Left ventricle myocardium superior (tissue), 1 donor: ENCODE measurements at regions not wholly inside any gene's neighbourhood (a gene's known extent, or its start where the extent isn't known, plus 50 kb on each side); places are given as distances from the start of the nearest gene placed in this dataset.

Experiments used
- ATAC-seq: fragments of 200-7000 bp; cut with Tn5 transposase; one replicate; pipeline ENCODE4 v1.9.1; 2020; ENCODE audit warnings: mild to moderate bottlenecking, moderate library complexity
- DNase-seq: peaks from one replicate; pipeline ENCODE4 v3.0.0-alpha.2; 2020
- intact Hi-C: fragments of 100-400 bp; cut with micrococcal nuclease; formaldehyde crosslinking; loops from one replicate; pipeline ENCODE4 v1.11.0; 2022
- donor health status: DM: no; HTN: yes; CAD: no; lungs with severe emphysema.

DNA sequence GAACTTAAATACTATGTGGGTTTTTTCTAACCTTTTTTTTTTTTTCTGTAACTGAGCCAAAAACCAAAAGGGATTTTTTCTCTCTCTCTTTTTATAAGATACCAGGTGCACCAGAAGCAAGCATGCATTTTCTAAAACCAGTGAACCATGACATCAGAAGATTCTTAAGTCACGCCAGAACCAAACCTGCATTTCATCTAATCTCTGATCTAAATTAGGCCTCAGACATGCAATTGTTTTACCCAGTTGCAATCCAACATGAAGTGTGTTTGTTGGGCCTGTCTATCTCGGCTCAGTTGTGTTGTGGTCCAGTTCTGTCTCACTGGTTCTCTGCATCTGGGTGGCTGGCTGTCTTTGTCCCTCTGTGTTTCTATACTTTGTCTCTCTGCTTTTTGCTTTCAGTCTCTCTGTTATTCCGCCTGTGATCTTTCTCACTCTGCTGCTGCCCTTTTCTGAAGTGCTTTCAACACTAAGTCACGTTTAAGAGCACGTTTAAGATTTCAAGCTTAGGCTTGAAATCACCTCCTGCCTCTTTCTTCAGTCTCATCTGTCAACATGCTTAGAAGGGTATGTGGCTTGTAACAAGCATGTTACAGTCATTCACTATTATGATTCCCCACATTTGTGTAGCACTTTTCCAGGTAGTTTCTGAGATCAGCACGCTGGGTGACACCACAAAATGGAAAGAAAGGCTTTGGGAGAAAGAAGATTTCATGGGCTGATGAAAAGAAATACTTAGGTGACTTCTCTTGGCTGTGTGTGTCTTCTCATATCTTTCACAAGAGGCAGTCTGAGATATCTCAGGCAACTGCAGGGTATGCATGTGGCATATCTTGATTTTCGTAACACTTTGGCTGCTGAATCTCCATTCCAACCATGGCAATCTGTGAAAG, 488.9 kb downstream of the SHISA9 start:
- DNase-seq (no peak), ATAC-seq (no peak)
- intact Hi-C loops, result no loop called here

GRCh38 chr16:13390986-13391305, 489.5 kb downstream of the SHISA9 start:
- DNase-seq (no peak), ATAC-seq (no peak)
- intact Hi-C loops, result no loop called here

GRCh38 chr16:13391337-13391736, 489.9 kb downstream of the SHISA9 start:
- intact Hi-C loops, result no loop called here
- ATAC-seq (no peak), DNase-seq (no peak)

DNA sequence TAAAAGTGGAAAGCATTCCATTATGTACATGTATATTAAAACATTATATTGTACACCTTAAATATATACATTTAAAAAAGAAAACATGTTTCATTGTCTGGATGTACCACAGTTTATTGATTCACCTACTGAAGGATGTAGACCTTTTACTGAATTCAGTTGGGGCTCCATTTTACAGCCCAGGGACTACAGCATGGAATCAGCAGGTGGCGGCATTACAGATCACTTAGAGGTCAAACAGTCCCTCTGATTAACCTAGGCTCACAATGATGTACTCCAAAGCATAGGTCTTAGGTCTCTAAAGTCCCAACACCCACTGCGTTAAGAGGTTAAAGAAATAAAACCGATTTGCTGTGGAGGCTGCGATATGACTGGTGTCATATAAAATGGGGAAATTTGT, 490.9 kb downstream of the SHISA9 start:
- intact Hi-C loops, result no loop called here
- no peak for DNase-seq

GRCh38 chr16:13393816-13394215, 492.4 kb downstream of the SHISA9 start:
- ATAC-seq (no peak), DNase-seq (no peak)
- intact Hi-C loops, result no loop called here

More for the DNA sequence above, 490.9 kb downstream of the SHISA9 start:
- no peak for ATAC-seq

- intact Hi-C loops, result no loop called here
- ATAC-seq (no peak), DNase-seq (no peak)
Measured at GRCh38 chr16:13394488-13394887, 493.1 kb downstream of the SHISA9 start.

DNA sequence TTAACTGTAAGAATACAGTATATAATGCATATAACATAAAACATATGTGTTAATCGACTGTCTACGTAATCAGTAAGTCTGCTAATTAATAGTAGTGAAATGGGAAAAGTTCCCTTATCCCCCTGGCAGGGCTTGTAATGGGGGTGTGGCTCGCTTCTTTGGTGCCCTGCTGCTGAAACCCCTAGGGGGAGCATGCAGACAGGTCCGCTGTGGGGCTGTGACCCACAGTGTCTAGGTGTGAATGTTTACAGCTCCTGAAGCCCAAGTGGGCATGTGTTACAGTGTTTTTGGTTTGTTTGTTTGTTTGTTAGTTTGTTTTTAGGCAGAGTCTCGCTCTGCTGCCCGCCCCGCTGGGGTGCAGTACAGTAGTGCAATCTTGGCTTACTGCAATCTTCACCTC, 495.7 kb downstream of the SHISA9 start:
- ATAC-seq (no peak), DNase-seq (no peak)
- intact Hi-C loops, result no loop called here

GRCh38 chr16:13401641-13402040, 500.2 kb downstream of the SHISA9 start:
- intact Hi-C loops, result no loop called here
- DNase-seq (no peak), ATAC-seq (no peak)

GRCh38 chr16:13402601-13403000, 501.2 kb downstream of the SHISA9 start:
- intact Hi-C loops, result no loop called here
- DNase-seq, result no peak
- no peak for ATAC-seq

- intact Hi-C loops, result no loop called here
- DNase-seq, result no peak
- no peak for ATAC-seq
Measured at GRCh38 chr16:13403326-13403725, 501.9 kb downstream of the SHISA9 start.

DNA sequence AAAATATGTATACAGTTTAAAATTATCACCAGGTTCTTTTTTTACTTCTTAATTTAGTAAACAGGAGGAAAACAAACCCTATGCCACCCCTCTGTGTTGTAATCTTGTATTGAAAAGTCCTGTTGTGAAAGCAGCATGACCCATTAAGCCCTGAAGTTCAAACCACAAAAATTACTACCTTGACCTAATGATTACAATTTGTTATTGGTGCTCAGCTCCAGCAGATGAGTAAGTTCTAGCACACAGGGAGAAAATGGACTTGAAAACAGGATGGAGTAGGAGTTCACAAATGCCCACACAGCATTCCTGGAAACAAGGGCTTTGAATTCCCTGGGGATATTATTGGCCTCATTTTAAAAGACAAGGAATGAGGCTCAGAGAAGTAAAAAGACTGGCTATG, 505.8 kb upstream of the ERCC4 start:
- no peak for DNase-seq
- intact Hi-C loops, result no loop called here
- ATAC-seq, result no peak

DNA sequence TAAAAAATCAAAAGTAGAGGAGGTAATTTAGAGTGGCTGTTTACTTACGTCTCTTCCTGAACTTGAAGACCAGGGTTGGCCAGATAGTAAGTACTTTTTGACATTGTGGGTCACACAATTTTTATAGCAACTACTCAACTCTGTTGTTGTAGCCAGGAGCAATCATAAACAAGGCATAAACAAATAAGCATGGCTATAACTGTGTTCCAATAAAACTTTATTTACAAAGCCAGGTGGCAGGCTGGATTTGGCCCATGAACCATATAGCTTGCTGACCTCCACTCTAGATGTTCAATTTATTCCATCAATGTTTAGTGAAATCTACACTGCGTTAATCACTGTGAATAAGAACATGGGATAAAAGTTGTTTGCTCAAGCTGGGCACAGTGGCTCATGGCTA, 500.4 kb upstream of the ERCC4 start:
- intact Hi-C loops, result no loop called here
- DNase-seq (no peak), ATAC-seq (no peak)

- intact Hi-C loops, result no loop called here
- ATAC-seq (no peak), DNase-seq (no peak)
Measured at GRCh38 chr16:13421726-13422125, 498.2 kb upstream of the ERCC4 start.

DNA sequence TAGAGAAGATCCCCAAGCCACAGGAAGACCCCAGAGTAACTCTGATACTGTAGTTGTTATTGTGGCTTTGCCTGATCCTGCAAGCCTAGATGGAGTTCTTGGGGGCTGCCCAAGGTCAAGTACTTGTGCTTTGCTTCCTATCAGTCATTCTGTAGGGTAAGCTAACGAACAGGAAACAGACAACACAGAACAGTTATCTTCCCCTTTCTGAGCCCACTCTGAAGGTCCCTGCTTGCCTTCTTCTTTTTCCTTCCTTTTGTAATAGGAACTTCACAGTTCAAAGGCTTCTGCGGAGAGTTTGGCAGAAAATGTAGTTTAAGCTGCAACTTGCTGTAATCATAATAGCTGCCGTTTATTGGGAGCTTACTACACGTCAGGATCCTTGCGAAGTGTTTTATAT, 494.1 kb upstream of the ERCC4 start:
- DNase-seq (no peak), ATAC-seq (no peak)
- intact Hi-C loops, result no loop called here

DNA sequence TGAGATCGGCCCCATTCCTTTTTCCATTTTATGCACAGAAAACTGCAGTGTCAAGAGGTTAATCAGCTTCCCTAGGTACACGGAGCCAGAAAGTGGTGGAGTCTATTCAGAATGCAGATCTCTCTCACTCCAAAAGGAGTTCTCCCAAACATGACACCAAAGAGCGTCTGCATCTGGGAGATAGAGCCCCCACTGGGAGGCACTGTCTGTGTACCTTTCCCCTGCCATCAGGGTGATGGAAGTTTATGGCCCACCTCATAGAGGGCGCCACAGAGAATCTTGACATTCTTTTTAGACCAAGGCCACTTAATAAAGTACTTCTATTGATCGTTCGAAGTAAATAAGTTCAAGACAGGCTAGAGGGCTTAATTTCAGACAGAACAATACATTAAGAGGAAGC, 493.7 kb upstream of the ERCC4 start:
- ATAC-seq (no peak), DNase-seq (no peak)
- intact Hi-C loops, result no loop called here

DNA sequence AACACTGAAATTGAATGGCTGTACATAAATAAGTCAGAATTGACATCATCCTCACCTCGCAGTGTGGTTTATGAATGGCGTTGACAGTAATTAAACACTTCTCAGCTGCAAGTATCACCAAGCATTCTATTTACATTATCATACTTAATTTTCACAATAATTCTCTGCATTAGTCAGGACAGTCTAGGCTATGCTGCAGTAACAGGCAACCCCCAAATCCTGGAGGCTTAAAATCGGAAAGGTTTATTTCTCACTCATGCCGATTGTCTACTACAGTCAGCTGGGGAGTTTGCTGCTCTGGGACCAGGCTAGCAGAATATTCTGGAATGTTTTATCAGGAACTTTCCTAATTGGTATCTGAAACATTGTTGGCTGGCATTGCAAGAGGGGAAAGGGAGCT, 493.2 kb upstream of the ERCC4 start:
- no peak for ATAC-seq
- intact Hi-C loops, result no loop called here
- DNase-seq, result no peak

- intact Hi-C loops, result no loop called here
- ATAC-seq, result no peak
- no peak for DNase-seq
Measured at GRCh38 chr16:13427943-13428342, 492.0 kb upstream of the ERCC4 start.

GRCh38 chr16:13429416-13429815, 490.5 kb upstream of the ERCC4 start:
- ATAC-seq, result no peak
- DNase-seq, result no peak
- intact Hi-C loops, result no loop called here

- DNase-seq (no peak), ATAC-seq (no peak)
- intact Hi-C loops, result no loop called here
Measured at GRCh38 chr16:13435415-13435814, 484.5 kb upstream of the ERCC4 start.

- intact Hi-C loops, result no loop called here
- ATAC-seq (no peak), DNase-seq (no peak)
Measured at GRCh38 chr16:13435873-13436474, 484.0 kb upstream of the ERCC4 start.
